T-cell (primary cell): ENCODE measurements at regions not wholly inside any gene's neighbourhood (a gene's known extent, or its start where the extent isn't known, plus 50 kb on each side); places are given as distances from the start of the nearest gene placed in this dataset.

Experiments
- ATAC-seq, 4 experiments: fragments of 200-7000 bp in 3 of 4; fragments of 150-1000 bp in 1 of 4; cut with Tn5 transposase; replicated peaks in 1 of 4; 1 replicate in 3 of 4; 2 replicates in 1 of 4; pipeline ENCODE4 v1.10.0; 2021; ENCODE audit warnings: moderate library complexity in 3 of 4, mild to moderate bottlenecking in 2 of 4, moderate number of reproducible peaks in 1 of 4
- CTCF ChIA-PET, 2 donors: fragments of 300-600 bp; sonication (Branson Sonifier 250); formaldehyde crosslinking; loops; one replicate each; lab custom pipeline; 2022; ENCODE audit warnings: antibody characterized with exemption in 2 of 2; lab: Charles Lee
- POLR2A ChIA-PET, 2 donors: fragments of 300-600 bp; sonication (Branson Sonifier 250); formaldehyde crosslinking; loops; one replicate each; lab custom pipeline; 2022; ENCODE audit warnings: antibody characterized with exemption in 2 of 2; lab: Charles Lee
- DNase-seq, 35 experiments: peaks; one replicate each; pipeline versions ENCODE4 v3.0.0 to v3.0.0-alpha.2; 2013 to 2023
- H3K27ac ChIP-seq: one replicate; pipeline ENCODE4 v1.5.1; 2013; ENCODE audit warnings: low read length
- H3K27me3 ChIP-seq, 2 experiments: replicated peaks in 1 of 2; 1 replicate in 1 of 2; 2 replicates in 1 of 2; pipeline versions ENCODE4 v1.6.1 to v1.7.0; 2013; ENCODE audit warnings: low read length in 1 of 2, mixed read lengths in 1 of 2; ENCODE audit not compliant: control insufficient read depth in 2 of 2, insufficient read depth in 2 of 2; ENCODE audit errors: extremely low read depth in 1 of 2
- H3K36me3 ChIP-seq, 2 donors: 1 replicate in 1 of 2; 2 replicates in 1 of 2; pipeline versions ENCODE4 v1.6.1 to v1.7.0; 2013; ENCODE audit warnings: low read length in 1 of 2; ENCODE audit not compliant: control insufficient read depth in 2 of 2, insufficient read depth in 1 of 2; ENCODE audit errors: extremely low read depth in 1 of 2
- H3K4me1 ChIP-seq, 2 experiments: 1 replicate in 1 of 2; 2 replicates in 1 of 2; pipeline versions ENCODE4 v1.6.1 to v1.7.0; 2013; ENCODE audit warnings: low read length in 2 of 2, mixed read lengths in 1 of 2; ENCODE audit not compliant: insufficient read depth in 2 of 2, control insufficient read depth in 1 of 2; ENCODE audit errors: extremely low read depth in 1 of 2
- H3K4me3 ChIP-seq, 2 donors: 1 replicate in 1 of 2; 2 replicates in 1 of 2; pipeline versions ENCODE4 v1.5.1 to v1.7.0; 2013; ENCODE audit warnings: mild to moderate bottlenecking in 2 of 2, low read length in 1 of 2, moderate library complexity in 1 of 2; ENCODE audit not compliant: control insufficient read depth in 1 of 2; ENCODE audit errors: extremely low read depth in 1 of 2
- H3K9me3 ChIP-seq: 2 replicates; pipeline ENCODE4 v1.7.0; 2013
- H3K27ac Mint-ChIP-seq, 2 donors: one replicate each; pipeline ENCODE4 v1.8.0; 2020 to 2021; ENCODE audit warnings: mild to moderate bottlenecking in 2 of 2, mixed read lengths in 2 of 2
- H3K27me3 Mint-ChIP-seq, 2 donors: one replicate each; pipeline ENCODE4 v1.8.0; 2021 to 2022; ENCODE audit warnings: mixed read lengths in 2 of 2
- H3K36me3 Mint-ChIP-seq: one replicate; pipeline ENCODE4 v1.8.0; 2021; ENCODE audit warnings: mixed read lengths
- H3K4me1 Mint-ChIP-seq, 3 donors: one replicate each; pipeline ENCODE4 v1.8.0; 2020 to 2022; ENCODE audit warnings: mixed read lengths in 3 of 3, mild to moderate bottlenecking in 1 of 3
- H3K4me3 Mint-ChIP-seq, 3 donors: one replicate each; pipeline ENCODE4 v1.8.0; 2020 to 2022; ENCODE audit warnings: mild to moderate bottlenecking in 3 of 3, mixed read lengths in 3 of 3, moderate library complexity in 3 of 3
- H3K9me3 Mint-ChIP-seq, 3 donors: one replicate each; pipeline ENCODE4 v1.8.0; 2020 to 2022; ENCODE audit warnings: mixed read lengths in 3 of 3
- WGBS: methylation state at CpG from one replicate; pipeline ENCODE4 v1.1.5; 2013; ENCODE audit warnings: missing lambda C conversion rate; ENCODE audit not compliant: insufficient coverage; 5-methylcytosine and 5-hydroxymethylcytosine counted together

GRCh38 chr21:19026911-19027310, 623.3 kb upstream of the TMPRSS15 start:
- Mint-ChIP-seq H3K36me3 (no peaks in the 10 kb centered on the region), H3K27me3 (no peaks in the 10 kb centered on the region), H3K4me1 (no peaks in the 10 kb centered on the region), H3K27ac (no peak overlapping the region), H3K9me3 (peaks cover 6 to 10% (median 7%) of the 10 kb centered on the region in 3 donors), H3K4me3 (no peak overlapping the region)
- DNase-seq (no peak), ATAC-seq (no peak)
- ChIA-PET POLR2A (no interaction called here), CTCF (no interaction called here)
- no peaks in the 10 kb centered on the region for H3K27me3 ChIP-seq
- H3K4me3 ChIP-seq = no peak overlapping the region
- H3K9me3 ChIP-seq = no peaks in the 10 kb centered on the region
- no peaks in the 10 kb centered on the region for H3K4me1 ChIP-seq
- no peak overlapping the region for H3K27ac ChIP-seq
- no peaks in the 10 kb centered on the region for H3K36me3 ChIP-seq

- Mint-ChIP-seq H3K4me1 (no peaks in the 10 kb centered on the region), H3K9me3 (peaks cover 16 to 21% (median 17%) of the 10 kb centered on the region in 3 donors), H3K27ac (no peak overlapping the region), H3K36me3 (no peaks in the 10 kb centered on the region), H3K4me3 (no peak overlapping the region), H3K27me3 (no peaks in the 10 kb centered on the region)
- ChIA-PET CTCF (no interaction called here), POLR2A (no interaction called here)
- H3K9me3 ChIP-seq = no peaks in the 10 kb centered on the region
- ATAC-seq (no peak), DNase-seq (no peak)
- no peak overlapping the region for H3K4me3 ChIP-seq
- no peak overlapping the region for H3K27ac ChIP-seq
- no peaks in the 10 kb centered on the region for H3K4me1 ChIP-seq
- no peaks in the 10 kb centered on the region for H3K36me3 ChIP-seq
- 40% methylated on average over 1 of the region's 2 CpGs for WGBS
- H3K27me3 ChIP-seq = no peaks in the 10 kb centered on the region
Observed at GRCh38 chr21:19029816-19030215, 626.2 kb upstream of the TMPRSS15 start.

- CTCF ChIA-PET = no interaction called here
- H3K4me3 Mint-ChIP-seq = no peak overlapping the region
Observed at GRCh38 chr21:19031953-19032352, 628.4 kb upstream of the TMPRSS15 start.

DNA sequence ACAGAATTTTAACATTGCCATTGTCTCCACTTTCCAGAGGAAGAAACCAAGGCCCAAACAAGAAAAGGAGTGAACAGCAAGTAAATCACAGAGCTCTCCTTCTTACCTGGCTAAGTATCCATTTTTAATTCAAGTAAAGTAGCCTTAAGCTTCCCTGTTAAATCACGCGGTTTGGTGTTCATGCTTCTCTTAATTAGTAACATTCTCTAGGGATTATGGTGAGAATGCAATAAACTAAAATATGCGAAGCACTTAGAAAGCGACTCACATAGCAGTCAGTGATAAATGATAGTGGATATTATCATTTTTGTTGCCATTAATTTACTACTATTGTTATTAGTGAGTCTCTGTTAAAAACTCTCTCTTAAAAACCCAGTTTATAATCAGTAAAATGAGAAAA, 630.5 kb upstream of the TMPRSS15 start:
- H3K9me3 Mint-ChIP-seq = peaks cover 22 to 29% (median 22%) of the 10 kb centered on the region in 3 donors
- no peak for ATAC-seq
- no peak overlapping the region for H3K27ac Mint-ChIP-seq
- ChIA-PET CTCF (no interaction called here), POLR2A (no interaction called here)
- no peak overlapping the region for H3K4me3 Mint-ChIP-seq
- Histone ChIP-seq H3K4me3 (no peak overlapping the region), H3K4me1 (no peaks in the 10 kb centered on the region), H3K27me3 (no peaks in the 10 kb centered on the region), H3K36me3 (no peaks in the 10 kb centered on the region), H3K9me3 (peaks cover 2% of the 10 kb centered on the region), H3K27ac (no peak overlapping the region)
- no CpG with 5 or more reads among the region's 4 CpGs for WGBS
- H3K4me1 Mint-ChIP-seq = no peaks in the 10 kb centered on the region
- DNase-seq = no peak
- no peaks in the 10 kb centered on the region for H3K27me3 Mint-ChIP-seq
- H3K36me3 Mint-ChIP-seq = no peaks in the 10 kb centered on the region

More at GRCh38 chr21:19031953-19032352, 628.4 kb upstream of the TMPRSS15 start:
- Histone ChIP-seq H3K27ac (no peak overlapping the region), H3K4me3 (no peak overlapping the region), H3K4me1 (no peaks in the 10 kb centered on the region), H3K36me3 (no peaks in the 10 kb centered on the region), H3K9me3 (no peaks in the 10 kb centered on the region), H3K27me3 (no peaks in the 10 kb centered on the region)
- no peak overlapping the region for H3K27ac Mint-ChIP-seq
- peaks cover 16 to 22% (median 18%) of the 10 kb centered on the region in 3 donors for H3K9me3 Mint-ChIP-seq
- no peaks in the 10 kb centered on the region for H3K27me3 Mint-ChIP-seq
- no peaks in the 10 kb centered on the region for H3K4me1 Mint-ChIP-seq
- WGBS = no CpG with 5 or more reads among the region's 1 CpG
- H3K36me3 Mint-ChIP-seq = no peaks in the 10 kb centered on the region
- POLR2A ChIA-PET = no interaction called here
- DNase-seq (no peak), ATAC-seq (no peak)

- Histone ChIP-seq H3K27ac (no peak overlapping the region), H3K27me3 (no peaks in the 10 kb centered on the region), H3K4me1 (no peaks in the 10 kb centered on the region), H3K4me3 (no peak overlapping the region), H3K36me3 (no peaks in the 10 kb centered on the region), H3K9me3 (peaks cover 2% of the 10 kb centered on the region)
- ATAC-seq (no peak), DNase-seq (no peak)
- Mint-ChIP-seq H3K36me3 (no peaks in the 10 kb centered on the region), H3K4me3 (no peak overlapping the region), H3K27me3 (no peaks in the 10 kb centered on the region), H3K27ac (no peak overlapping the region), H3K9me3 (peaks cover 17 to 26% (median 17%) of the 10 kb centered on the region in 3 donors), H3K4me1 (no peaks in the 10 kb centered on the region)
- POLR2A ChIA-PET = no interaction called here
- CTCF ChIA-PET = no interaction called here
- no CpG with 5 or more reads among the region's 2 CpGs for WGBS
Observed at GRCh38 chr21:19034560-19034959, 631.0 kb upstream of the TMPRSS15 start.

- Histone ChIP-seq H3K36me3 (no peaks in the 10 kb centered on the region), H3K9me3 (no peaks in the 10 kb centered on the region), H3K4me3 (no peak overlapping the region), H3K27me3 (no peaks in the 10 kb centered on the region), H3K27ac (no peak overlapping the region), H3K4me1 (no peaks in the 10 kb centered on the region)
- Mint-ChIP-seq H3K4me3 (no peak overlapping the region), H3K4me1 (no peaks in the 10 kb centered on the region), H3K27ac (no peak overlapping the region), H3K27me3 (no peaks in the 10 kb centered on the region), H3K9me3 (peaks cover 13 to 23% (median 15%) of the 10 kb centered on the region in 3 donors), H3K36me3 (no peaks in the 10 kb centered on the region)
- no peak for ATAC-seq
- WGBS = no CpG with 5 or more reads among the region's 2 CpGs
- POLR2A ChIA-PET = no interaction called here
- DNase-seq = no peak
- CTCF ChIA-PET = no interaction called here
Observed at GRCh38 chr21:19045876-19046275, 642.3 kb upstream of the TMPRSS15 start.

GRCh38 chr21:19048098-19048672, 644.6 kb upstream of the TMPRSS15 start:
- WGBS = 58% methylated on average over 4 of the region's 4 CpGs
- Mint-ChIP-seq H3K4me3 (no peak overlapping the region), H3K9me3 (peaks cover 8 to 27% (median 21%) of the 10 kb centered on the region in 3 donors), H3K4me1 (no peaks in the 10 kb centered on the region), H3K27me3 (no peaks in the 10 kb centered on the region), H3K27ac (no peak overlapping the region), H3K36me3 (no peaks in the 10 kb centered on the region)
- no peak overlapping the region for H3K27ac ChIP-seq
- no peak overlapping the region for H3K4me3 ChIP-seq
- no peaks in the 10 kb centered on the region for H3K4me1 ChIP-seq
- CTCF ChIA-PET = no interaction called here
- no peak for DNase-seq
- H3K27me3 ChIP-seq = no peaks in the 10 kb centered on the region
- POLR2A ChIA-PET = no interaction called here
- no peaks in the 10 kb centered on the region for H3K9me3 ChIP-seq
- no peaks in the 10 kb centered on the region for H3K36me3 ChIP-seq
- ATAC-seq = no peak
